ENCODE measurements at regions not wholly inside any gene's neighbourhood (a gene's known extent, or its start where the extent isn't known, plus 50 kb on each side); places are given as distances from the start of the nearest gene placed in this dataset.

GRCh38 chr2:71783815-71784214 lies 330.5 kb downstream of the DYSF start:
- in situ Hi-C loops (cut with HindIII; ENCODE audit: low pct_unique_long_range_greater_than_20kb, low sequenced_read_pairs) (no loop called here), intact Hi-C loops (cut with micrococcal nuclease; ENCODE audit: unreplicated experiment) (no loop called here)
- Histone ChIP-seq H3K4me1 (ENCODE audit: control insufficient read depth, insufficient read depth, low read length) (peaks cover 13% of the 10 kb centered on the region), H3K4me3 (ENCODE audit: low read depth in 2 of 2, low read length in 2 of 2) (no peak overlapping the region), H3K9me3 (ENCODE audit: control insufficient read depth, insufficient read depth, low read depth, low read length) (no peaks in the 10 kb centered on the region), H3K36me3 (ENCODE audit: control insufficient read depth, insufficient read depth, low read length) (no peaks in the 10 kb centered on the region), H3K27me3 (ENCODE audit: control insufficient read depth, insufficient read depth, low read length) (no peaks in the 10 kb centered on the region), H3K27ac (ENCODE audit: low read length) (no peak overlapping the region)
- DNase-seq (ENCODE audit: low read depth, low spot score) (no peak), ATAC-seq (no peak)
- ChIA-PET POLR2A (no interaction called here), CTCF (interaction anchor here (1.2 kb wide), 1 partner anchor 14 kb away, joined by 3 read pairs; no protein-coding TSS in a partner anchor)
- TF ChIP-seq CTCF (IDR thresholded peaks at IDR 0.05) (no peak), TCF7L2 (IDR thresholded peaks at IDR 0.05; ENCODE audit: low read depth, low read length) (no peak), SIN3A (IDR thresholded peaks at IDR 0.05; ENCODE audit: borderline replicate concordance, insufficient read depth, low read depth, low read length) (no peak), REST (IDR thresholded peaks at IDR 0.05; ENCODE audit: insufficient read depth in 1 of 2, low read depth in 2 of 2, low read length in 1 of 2) (no peak), POLR2AphosphoS5 (IDR thresholded peaks at IDR 0.05; ENCODE audit: low read depth, low read length) (no peak)
- BruUV-seq (replicated peaks), result no TSS peak

GRCh38 chr2:71783215-71783614 lies 329.9 kb downstream of the DYSF start:
- TF ChIP-seq SIN3A (IDR thresholded peaks at IDR 0.05; ENCODE audit: borderline replicate concordance, insufficient read depth, low read depth, low read length), result no peak
- TF ChIP-seq CTCF (IDR thresholded peaks at IDR 0.05), result no peak
- TF ChIP-seq POLR2AphosphoS5 (IDR thresholded peaks at IDR 0.05; ENCODE audit: low read depth, low read length), result no peak
- no peak for TF ChIP-seq TCF7L2 (IDR thresholded peaks at IDR 0.05; ENCODE audit: low read depth, low read length)
- no peak for TF ChIP-seq REST (IDR thresholded peaks at IDR 0.05; ENCODE audit: insufficient read depth in 1 of 2, low read depth in 2 of 2, low read length in 1 of 2)
- ChIA-PET CTCF (interaction anchor here (0.6 to 1.2 kb wide), 2 partner anchors 15 to 451 kb away, joined by 3 to 4 read pairs; partner anchors contain the start of gene ZNF638), POLR2A (no interaction called here)
- in situ Hi-C loops (cut with HindIII; ENCODE audit: low pct_unique_long_range_greater_than_20kb, low sequenced_read_pairs) (no loop called here), intact Hi-C loops (cut with micrococcal nuclease; ENCODE audit: unreplicated experiment) (no loop called here)
- no peaks in the 10 kb centered on the region for H3K36me3 ChIP-seq (ENCODE audit: control insufficient read depth, insufficient read depth, low read length)
- H3K27ac ChIP-seq (ENCODE audit: low read length), result no peak overlapping the region
- ATAC-seq, result no peak
- peaks cover 13% of the 10 kb centered on the region for H3K4me1 ChIP-seq (ENCODE audit: control insufficient read depth, insufficient read depth, low read length)
- no peak overlapping the region for H3K4me3 ChIP-seq (ENCODE audit: low read depth in 2 of 2, low read length in 2 of 2)
- no TSS peak for BruUV-seq (replicated peaks)
- H3K27me3 ChIP-seq (ENCODE audit: control insufficient read depth, insufficient read depth, low read length), result no peaks in the 10 kb centered on the region
- DNase-seq (ENCODE audit: low read depth, low spot score), result no peak
- H3K9me3 ChIP-seq (ENCODE audit: control insufficient read depth, insufficient read depth, low read depth, low read length), result no peaks in the 10 kb centered on the region
